ENCODE measurements at regions not wholly inside any gene's neighbourhood (a gene's known extent, or its start where the extent isn't known, plus 50 kb on each side); places are given as distances from the start of the nearest gene placed in this dataset.

DNA sequence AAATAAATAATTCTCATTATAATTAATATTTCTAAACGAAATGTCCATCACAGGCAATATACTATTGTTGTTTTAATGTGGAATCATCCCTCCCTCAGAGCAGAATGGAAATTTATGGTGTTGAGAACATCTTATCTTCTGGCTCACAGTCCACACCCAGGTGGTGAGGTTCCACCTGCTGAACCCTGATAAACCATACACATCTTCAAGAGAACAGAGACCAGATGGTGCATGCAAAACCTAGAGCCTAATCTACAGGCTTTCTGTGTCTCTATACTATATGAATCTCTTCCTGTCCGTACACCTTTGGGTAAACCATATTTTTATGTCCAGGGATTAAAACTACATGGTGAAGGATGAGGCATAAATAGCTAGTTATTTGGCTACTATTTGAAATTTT is 52.3 kb upstream of the UFL1 start:
- no peaks in the 10 kb centered on the region for H3K9me3 ChIP-seq
- H3K4me1 ChIP-seq = no peaks in the 10 kb centered on the region
- no peak overlapping the region for H3K4me3 ChIP-seq
- no peak overlapping the region for H3K27ac ChIP-seq
- no peaks in the 10 kb centered on the region for H3K27me3 ChIP-seq (ENCODE audit: low read depth)
- TF ChIP-seq, protein P1, sequence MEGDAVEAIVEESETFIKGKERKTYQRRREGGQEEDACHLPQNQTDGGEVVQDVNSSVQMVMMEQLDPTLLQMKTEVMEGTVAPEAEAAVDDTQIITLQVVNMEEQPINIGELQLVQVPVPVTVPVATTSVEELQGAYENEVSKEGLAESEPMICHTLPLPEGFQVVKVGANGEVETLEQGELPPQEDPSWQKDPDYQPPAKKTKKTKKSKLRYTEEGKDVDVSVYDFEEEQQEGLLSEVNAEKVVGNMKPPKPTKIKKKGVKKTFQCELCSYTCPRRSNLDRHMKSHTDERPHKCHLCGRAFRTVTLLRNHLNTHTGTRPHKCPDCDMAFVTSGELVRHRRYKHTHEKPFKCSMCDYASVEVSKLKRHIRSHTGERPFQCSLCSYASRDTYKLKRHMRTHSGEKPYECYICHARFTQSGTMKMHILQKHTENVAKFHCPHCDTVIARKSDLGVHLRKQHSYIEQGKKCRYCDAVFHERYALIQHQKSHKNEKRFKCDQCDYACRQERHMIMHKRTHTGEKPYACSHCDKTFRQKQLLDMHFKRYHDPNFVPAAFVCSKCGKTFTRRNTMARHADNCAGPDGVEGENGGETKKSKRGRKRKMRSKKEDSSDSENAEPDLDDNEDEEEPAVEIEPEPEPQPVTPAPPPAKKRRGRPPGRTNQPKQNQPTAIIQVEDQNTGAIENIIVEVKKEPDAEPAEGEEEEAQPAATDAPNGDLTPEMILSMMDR (IDR thresholded peaks at IDR 0.05) = no peak
- no peak for ATAC-seq
- no peak for DNase-seq
- H3K36me3 ChIP-seq = no peaks in the 10 kb centered on the region
- intact Hi-C loops (cut with DNase I) = no loop called here

DNA sequence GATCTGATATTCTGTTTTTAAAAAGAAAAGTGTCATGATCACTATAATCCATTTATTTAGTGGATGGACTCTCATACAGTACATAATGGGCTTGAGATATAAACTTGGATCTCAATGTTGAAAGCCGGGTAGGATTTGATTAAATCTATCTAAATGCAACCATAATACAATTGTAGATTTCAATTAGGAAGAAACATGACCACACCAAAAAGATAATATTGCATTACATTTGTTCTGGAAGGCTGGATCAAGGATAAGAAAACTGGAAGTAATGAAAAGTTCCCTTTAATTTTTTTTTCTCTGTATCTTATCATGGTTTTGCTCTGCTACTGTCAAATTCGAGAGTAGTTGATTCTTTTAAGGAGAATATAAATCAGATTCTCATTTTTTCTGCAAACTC is 51.3 kb upstream of the UFL1 start:
- TF ChIP-seq, protein P1 (IDR thresholded peaks at IDR 0.05) = no peak
- no peaks in the 10 kb centered on the region for H3K27me3 ChIP-seq (ENCODE audit: low read depth)
- no peak overlapping the region for H3K27ac ChIP-seq
- no peak for ATAC-seq
- intact Hi-C loops (cut with DNase I) = no loop called here
- H3K4me1 ChIP-seq = no peaks in the 10 kb centered on the region
- H3K9me3 ChIP-seq = no peaks in the 10 kb centered on the region
- no peak for DNase-seq
- H3K36me3 ChIP-seq = no peaks in the 10 kb centered on the region
- H3K4me3 ChIP-seq = no peak overlapping the region

All from lower lobe of right lung (tissue), 2 donors.